ENCODE measurements at regions not wholly inside any gene's neighbourhood (a gene's known extent, or its start where the extent isn't known, plus 50 kb on each side); places are given as distances from the start of the nearest gene placed in this dataset.

- no peak for DNase-seq
These were observed 146.2 kb upstream of the DMRT1 start for GRCh38 chr9:695252-695651.

DNA sequence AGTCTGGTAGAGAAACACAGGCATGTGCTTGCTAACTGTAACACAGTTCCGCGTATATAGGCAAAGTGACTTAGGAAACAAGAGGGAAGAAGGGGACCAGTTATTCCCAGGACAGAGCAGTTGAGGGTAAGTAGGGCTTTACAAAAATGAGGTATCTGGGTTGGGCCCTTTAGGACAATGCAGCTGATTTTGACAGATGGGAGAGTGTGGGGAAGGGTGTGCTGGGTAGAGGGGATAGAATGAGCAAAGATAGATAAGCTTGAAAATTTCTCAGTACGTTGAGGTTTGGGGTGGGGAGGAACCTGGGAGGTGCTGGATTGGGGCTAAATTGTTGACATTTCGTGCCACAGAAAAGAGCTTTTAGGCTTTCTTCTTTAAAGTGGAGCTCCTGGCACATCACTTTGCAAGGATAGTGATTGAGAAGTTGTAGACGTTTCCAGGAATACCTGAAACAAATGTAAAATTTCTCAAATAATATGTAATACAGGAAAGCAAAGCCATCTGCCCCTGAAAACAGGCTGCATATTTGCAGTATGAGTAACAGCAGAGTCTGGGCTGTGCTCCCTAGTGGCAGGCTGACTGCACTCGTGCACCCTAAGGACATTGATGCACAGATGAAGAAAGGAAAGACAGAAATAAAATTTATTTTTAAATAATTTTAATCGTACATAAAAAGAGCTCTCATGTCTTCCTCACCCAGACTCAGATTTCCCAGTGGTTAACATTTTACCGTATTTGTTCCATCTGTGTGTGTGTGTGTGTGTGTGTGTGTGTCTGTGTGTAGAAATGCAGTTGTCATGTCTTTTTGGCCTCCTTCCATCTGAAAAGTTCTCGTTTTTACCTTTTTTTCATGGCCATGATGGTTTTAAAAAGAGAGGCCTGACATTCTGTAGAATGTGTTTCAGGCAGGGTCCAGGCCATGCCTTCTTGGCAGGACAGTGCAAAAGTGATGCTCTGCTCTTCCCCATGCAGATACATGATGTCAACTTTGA, 144.9 kb upstream of the DMRT1 start:
- DNase-seq: no peak

GRCh38 chr9:698276-698675, 143.2 kb upstream of the DMRT1 start:
- DNase-seq: no peak

DNA sequence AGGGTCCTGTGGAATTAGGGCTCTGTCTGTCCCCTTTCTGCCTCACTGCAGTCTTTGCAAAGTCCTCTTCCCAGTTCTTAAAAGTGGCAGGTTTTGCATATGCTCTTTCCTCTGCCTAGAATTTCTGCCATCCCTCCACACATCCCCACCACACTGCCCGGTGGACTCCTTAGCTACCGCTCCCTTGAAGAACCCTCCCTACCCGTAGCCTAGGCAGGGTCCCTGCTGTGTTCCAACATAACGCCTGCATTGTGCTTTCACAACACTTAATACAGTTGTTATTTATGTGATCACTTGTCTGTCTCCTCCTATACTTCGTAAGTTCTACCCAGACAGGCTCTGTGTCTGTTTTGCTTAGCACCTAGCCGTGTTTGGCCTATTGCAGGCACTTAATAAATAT, 142.5 kb upstream of the DMRT1 start:
- no peak for DNase-seq

DNA sequence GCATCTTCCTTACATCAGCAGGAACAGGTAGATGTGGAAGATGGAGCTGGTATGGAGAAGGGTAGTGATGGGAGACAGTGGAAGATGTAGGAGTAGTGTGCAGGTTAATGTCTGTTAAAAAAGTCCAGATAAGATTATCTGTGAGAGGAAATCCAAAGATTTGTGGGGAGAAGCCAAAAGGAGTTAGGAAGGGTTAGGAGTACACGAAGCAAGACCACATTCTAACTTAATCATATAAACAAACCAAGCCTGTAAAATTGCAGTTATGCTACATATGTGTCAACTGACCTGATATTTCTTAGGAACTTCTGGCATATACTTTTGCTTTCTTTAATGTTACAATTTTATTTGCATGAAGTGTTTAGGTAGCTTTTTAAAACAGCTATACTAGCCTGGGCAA, 142.1 kb upstream of the DMRT1 start:
- no peak for DNase-seq

DNA sequence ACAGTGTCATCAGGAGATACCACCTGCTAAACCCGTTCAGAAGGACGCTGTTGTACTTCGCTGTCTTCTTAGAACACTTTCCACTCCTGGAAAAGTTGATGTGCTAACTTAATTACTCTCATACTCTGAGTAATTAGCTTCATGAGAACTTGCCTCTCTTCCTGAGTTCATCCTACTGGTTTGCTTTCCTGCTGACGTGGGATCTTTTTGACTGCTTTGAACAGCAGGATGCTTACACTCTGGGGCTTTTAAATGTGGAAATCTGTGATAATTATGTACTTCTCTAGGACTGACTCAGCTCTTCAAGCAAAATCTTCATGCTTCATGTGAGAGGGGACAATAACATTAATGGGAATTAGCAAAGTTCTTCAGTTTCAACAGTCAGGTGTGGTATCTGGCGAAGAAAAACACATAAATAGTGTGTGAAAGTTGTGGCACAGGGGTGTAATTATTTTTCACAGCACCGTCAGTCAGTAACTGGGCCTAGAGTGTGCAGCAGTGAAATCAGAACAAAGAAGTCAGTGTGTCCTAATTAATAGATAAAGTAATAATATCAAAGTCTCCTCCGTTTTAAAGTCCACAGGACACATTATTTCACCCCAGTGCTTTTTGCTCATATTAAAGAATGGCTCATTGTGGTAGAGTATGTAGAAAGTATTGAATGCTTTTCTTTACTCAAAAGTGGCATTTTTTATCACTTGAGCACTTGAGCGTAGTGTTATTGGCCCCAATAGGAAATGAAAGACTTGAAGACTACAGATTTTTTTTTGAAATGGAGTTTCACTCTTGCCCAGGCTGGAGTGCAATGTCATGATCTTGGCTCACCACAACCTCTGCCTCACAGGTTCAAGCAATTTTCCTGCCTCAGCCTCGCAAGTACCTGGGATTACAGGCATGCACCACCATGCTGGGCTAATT, 140.9 kb upstream of the DMRT1 start:
- DNase-seq: no peak

DNA sequence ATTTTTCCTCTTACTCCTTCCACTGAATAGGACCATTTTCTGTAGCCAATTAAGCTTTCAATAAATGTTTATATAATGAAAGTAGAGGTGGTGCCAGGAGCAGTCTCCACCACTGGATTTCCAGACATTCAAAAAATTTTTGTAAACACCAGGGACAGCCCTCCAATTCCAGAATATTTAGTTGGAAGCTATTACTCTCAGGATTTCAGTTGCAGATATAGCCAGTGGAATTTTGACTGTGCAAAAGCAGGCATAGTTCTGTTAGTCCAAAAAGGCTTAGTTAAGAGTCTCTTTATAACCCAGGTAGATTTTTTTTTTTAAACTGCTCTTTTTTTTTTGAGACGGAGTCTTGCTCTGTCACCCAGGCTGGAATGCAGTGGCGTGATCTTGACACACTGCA, 138.1 kb upstream of the DMRT1 start:
- DNase-seq: no peak

DNA sequence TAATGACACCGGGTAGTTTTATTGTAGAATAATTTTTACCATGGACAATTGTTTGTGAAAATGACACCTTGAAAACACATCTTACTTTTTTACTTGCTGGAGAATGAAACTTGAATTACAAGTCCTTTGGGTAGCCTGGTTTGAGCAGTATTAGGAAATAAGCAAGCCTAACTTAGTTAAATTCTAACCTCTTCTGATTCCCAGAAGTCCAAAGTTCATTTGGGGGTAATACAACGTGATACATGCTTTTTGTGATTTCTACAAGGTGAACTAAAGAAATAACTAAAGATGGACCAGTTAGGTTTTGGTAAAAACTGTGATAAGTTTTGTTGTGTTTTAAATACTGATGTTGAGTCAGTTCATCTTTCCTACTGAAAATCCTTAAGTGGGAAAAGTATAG, 135.4 kb upstream of the DMRT1 start:
- DNase-seq: no peak

DNA sequence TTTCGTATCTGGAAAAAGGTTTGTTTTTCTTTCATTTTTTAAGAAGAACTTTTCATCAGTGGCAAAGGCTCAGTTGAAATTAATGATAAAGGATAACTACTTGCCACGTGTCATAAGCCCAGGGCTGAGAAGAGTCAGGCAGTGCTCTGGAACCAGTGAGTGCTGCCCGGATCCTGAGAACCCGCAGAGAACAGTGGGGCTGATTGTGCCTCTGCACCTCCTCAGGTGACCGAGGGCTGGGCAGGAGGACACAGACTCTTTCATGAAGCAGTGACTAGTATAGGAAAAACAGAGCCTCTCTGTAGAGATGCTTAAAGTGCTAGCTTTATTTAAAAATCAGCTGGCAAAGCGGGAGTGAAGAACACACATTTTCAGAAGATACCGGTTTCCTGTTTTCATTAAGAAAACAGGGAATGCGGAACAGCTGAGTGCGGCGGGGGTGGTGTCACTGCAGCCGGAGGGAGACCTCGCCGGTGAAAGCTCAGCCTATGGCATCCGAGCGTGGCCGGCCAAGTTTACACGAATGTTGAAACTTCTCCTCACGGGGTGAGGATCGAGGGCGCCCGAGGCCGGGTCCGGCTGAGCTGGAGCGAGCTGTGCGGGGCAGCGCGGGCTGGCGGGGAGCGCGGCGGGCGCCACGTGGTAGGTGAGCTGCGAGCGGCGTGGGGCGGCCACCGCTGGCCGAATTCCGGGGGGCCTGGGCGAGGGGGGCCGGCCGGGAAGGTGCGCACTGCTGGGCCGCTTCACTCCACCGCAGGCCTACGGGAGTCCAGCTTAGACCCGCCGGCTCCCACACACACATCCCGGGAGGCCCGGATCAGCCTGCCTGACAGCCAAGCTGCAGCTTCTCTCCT, 134.7 kb upstream of the DMRT1 start:
- DNase-seq: peak; percentile 57

GRCh38 chr9:708182-708550, 133.3 kb upstream of the DMRT1 start:
- no peak for DNase-seq

- DNase-seq: no peak
These were observed 132.7 kb upstream of the DMRT1 start for GRCh38 chr9:708551-709432.

- no peak for DNase-seq
These were observed 130.3 kb upstream of the DMRT1 start for GRCh38 chr9:710951-711745.

GRCh38 chr9:711761-712553, 129.5 kb upstream of the DMRT1 start:
- no peak for DNase-seq

- DNase-seq: no peak
These were observed 128.9 kb upstream of the DMRT1 start for GRCh38 chr9:712643-713042.

GRCh38 chr9:713091-713490, 128.4 kb upstream of the DMRT1 start:
- no peak for DNase-seq

DNA sequence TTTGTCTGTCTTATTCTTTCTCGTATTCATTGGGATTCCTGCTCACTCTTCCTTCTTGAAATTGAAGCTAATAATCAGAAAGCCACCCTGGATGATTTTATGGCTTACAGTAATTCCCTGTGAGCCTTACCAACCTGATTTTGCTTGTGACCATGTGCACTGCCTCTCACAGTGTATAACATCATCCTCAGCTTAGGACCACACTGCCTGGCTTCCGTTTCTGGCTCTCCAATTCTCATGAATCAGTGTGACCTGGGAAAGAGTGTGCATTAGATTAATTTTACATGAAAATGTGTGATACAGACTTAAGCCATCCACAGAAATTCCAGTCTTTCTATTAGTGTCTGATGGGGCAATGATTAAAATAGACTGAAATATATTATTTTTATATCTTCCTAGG, 126.8 kb upstream of the DMRT1 start:
- DNase-seq: no peak

DNA sequence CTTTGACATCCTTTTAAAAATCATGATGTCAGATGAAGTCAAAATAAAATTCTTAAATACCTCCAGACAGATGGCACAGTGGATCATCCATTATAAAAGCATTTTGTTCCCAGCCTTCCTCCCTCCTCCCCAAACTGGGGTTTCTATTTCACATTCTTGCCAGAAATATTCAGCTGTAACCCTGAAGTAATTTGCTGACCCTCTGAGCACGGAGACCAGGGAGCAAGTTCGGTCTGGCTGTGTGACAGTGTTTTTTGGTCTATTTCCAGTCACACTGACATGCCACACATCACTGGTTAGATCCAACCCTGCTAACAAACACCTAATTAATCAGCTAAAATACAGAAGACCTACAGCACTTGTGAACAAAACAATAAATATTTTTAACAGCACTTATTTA, 126.2 kb upstream of the DMRT1 start:
- no peak for DNase-seq

- no peak for DNase-seq
These were observed 125.6 kb upstream of the DMRT1 start for GRCh38 chr9:715743-716400.

DNA sequence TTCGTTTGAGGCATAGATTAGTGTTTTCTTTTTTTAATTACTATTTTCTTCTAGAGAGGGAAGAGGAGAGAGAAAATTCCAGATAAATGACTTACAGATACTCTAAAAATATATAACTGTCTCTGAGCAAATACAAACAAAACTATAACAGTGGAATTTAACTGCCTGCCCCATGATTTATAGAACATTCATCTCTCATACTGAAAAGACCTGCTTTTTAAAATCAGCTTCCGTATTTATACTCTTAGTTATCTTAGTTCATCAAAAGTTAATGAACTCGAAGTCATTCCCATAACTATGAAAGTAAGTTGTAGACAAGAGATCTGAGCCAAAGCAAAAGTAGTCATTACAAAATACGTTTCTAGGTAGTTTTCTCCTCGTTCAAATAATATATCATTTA, 123.8 kb upstream of the DMRT1 start:
- no peak for DNase-seq

Data from activated CD4-positive, alpha-beta T cell treated with anti-CD3 and anti-CD28 coated beads for 48 hours (primary cell).